ENCODE measurements at regions not wholly inside any gene's neighbourhood (a gene's known extent, or its start where the extent isn't known, plus 50 kb on each side); places are given as distances from the start of the nearest gene placed in this dataset.

GRCh38 chr14:58774531-58774930 is 136.8 kb downstream of the DACT1 start:
- TF ChIP-seq CTCF (IDR thresholded peaks at IDR 0.05) (no peak), POLR2A (IDR thresholded peaks at IDR 0.05) (no peak)
